ENCODE measurements at regions not wholly inside any gene's neighbourhood (a gene's known extent, or its start where the extent isn't known, plus 50 kb on each side); places are given as distances from the start of the nearest gene placed in this dataset.

- DNase-seq (ENCODE audit: low read depth in 2 of 2), result peak in 1 of 2 donors; percentile 1
These were observed 223.7 kb downstream of the SOX11 start for GRCh38 chr2:5915881-5916310.

GRCh38 chr2:5921081-5921642 is 229.0 kb downstream of the SOX11 start:
- no peak for DNase-seq (ENCODE audit: low read depth in 2 of 2)

- DNase-seq (ENCODE audit: low read depth in 2 of 2), result no peak
These were observed 232.1 kb downstream of the SOX11 start for GRCh38 chr2:5923957-5924945.

GRCh38 chr2:5925604-5926003 is 233.4 kb downstream of the SOX11 start:
- DNase-seq (ENCODE audit: low read depth in 2 of 2), result no peak

- no peak for DNase-seq (ENCODE audit: low read depth in 2 of 2)
These were observed 234.8 kb downstream of the SOX11 start for GRCh38 chr2:5926871-5927512.

- no peak for DNase-seq (ENCODE audit: low read depth in 2 of 2)
These were observed 240.6 kb downstream of the SOX11 start for GRCh38 chr2:5932556-5933469.

- no peak for DNase-seq (ENCODE audit: low read depth in 2 of 2)
These were observed 241.5 kb downstream of the SOX11 start for GRCh38 chr2:5933669-5934068.

GRCh38 chr2:5937321-5937720 is 245.1 kb downstream of the SOX11 start:
- DNase-seq (ENCODE audit: low read depth in 2 of 2), result no peak

GRCh38 chr2:5937851-5938565 is 245.8 kb downstream of the SOX11 start:
- DNase-seq (ENCODE audit: low read depth in 2 of 2), result no peak

GRCh38 chr2:5938566-5938896 is 246.3 kb downstream of the SOX11 start:
- no peak for DNase-seq (ENCODE audit: low read depth in 2 of 2)

- no peak for DNase-seq (ENCODE audit: low read depth in 2 of 2)
These were observed 247.4 kb downstream of the SOX11 start for GRCh38 chr2:5939553-5939952.

GRCh38 chr2:5940596-5941535 is 248.7 kb downstream of the SOX11 start:
- DNase-seq (ENCODE audit: low read depth in 2 of 2), result no peak

- DNase-seq (ENCODE audit: low read depth in 2 of 2), result no peak
These were observed 250.0 kb downstream of the SOX11 start for GRCh38 chr2:5942204-5942603.

GRCh38 chr2:5945742-5946141 is 253.6 kb downstream of the SOX11 start:
- DNase-seq (ENCODE audit: low read depth in 2 of 2), result no peak

GRCh38 chr2:5946225-5947115 is 254.3 kb downstream of the SOX11 start:
- DNase-seq (ENCODE audit: low read depth in 2 of 2), result no peak

- DNase-seq (ENCODE audit: low read depth in 2 of 2), result no peak
These were observed 258.6 kb downstream of the SOX11 start for GRCh38 chr2:5950736-5951135.

- no peak for DNase-seq (ENCODE audit: low read depth in 2 of 2)
These were observed 259.3 kb downstream of the SOX11 start for GRCh38 chr2:5951471-5951870.

- no peak for DNase-seq (ENCODE audit: low read depth in 2 of 2)
These were observed 261.3 kb downstream of the SOX11 start for GRCh38 chr2:5953525-5953924.

GRCh38 chr2:5954509-5954908 is 262.3 kb downstream of the SOX11 start:
- DNase-seq (ENCODE audit: low read depth in 2 of 2), result no peak

All from stimulated activated CD8-positive, alpha-beta memory T cell treated with anti-CD3 and anti-CD28 coated beads, Interleukin-2, amount 100 ng/mL, for 48 hours (primary cell).